ENCODE measurements at regions not wholly inside any gene's neighbourhood (a gene's known extent, or its start where the extent isn't known, plus 50 kb on each side); places are given as distances from the start of the nearest gene placed in this dataset.

DNA sequence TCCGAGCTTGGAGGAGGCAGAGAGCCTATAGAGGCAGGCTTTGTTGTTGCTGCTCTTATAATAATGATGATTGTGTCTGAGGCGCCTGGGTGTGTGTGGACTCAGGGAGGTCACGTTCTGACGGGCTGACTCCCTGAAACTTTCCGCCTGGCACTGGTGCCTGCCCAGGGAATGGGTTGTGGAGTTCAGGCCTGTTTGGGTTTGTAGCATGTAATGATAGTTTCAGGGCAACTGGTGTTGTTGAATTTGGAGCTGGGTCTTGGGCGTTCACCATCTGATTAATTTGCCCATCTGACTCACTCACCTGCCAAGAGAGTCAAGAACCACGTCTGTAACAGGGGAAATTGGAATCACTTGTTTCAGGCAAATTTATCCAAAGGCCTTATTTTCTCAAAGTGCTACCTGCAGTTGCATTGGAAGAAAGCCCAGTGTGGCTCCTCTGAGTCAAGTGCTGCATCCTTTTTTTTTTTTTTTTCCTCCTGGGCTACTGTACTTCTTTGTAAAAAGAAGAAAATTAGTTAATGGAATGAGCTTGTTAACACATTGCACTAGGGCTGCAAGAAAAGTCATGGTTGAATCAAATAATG is 386.5 kb downstream of the GADD45G start:
- DNase-seq = no peak

DNA sequence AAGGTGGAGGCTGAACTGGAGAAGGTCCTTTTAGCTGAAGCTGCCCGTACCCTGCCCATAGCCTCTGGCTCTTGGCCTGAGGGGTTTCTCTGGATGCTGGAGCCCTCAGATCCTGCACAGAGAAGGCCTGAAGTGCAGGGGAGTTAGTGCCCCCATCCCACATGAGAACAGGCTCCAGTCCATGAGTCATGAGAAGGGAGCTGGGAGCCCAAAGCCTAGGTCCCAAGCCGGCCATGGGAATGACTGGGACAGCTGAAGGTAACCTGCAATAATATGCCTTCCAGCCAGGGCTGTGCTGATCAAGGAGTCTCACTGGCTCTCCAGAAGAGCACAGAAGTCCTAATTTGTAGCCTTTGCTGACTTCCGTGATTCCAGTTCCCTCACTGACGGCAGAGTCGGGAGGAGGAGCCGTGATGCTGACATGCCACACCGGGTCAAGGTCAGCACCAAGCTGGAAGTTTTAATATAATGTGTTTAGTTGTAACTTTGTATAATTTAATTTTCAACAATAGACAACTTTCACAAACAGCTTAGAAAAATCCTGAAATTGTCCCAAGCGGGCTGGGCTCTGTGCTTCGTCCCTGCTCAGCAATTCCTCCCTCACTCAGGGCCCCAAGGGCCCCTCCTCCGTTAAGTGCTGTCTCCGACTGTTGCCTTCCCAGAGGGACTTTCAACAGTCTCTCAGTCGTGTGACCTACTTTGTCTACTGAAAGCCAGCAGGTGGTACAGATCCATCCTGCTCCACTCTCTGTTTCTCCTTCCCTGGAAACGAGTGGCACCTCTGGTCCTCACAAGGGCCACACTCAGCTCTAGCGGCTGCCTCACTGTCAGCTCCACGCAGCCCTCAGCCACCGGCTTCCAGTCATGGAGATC is 387.8 kb downstream of the GADD45G start:
- DNase-seq = no peak

DNA sequence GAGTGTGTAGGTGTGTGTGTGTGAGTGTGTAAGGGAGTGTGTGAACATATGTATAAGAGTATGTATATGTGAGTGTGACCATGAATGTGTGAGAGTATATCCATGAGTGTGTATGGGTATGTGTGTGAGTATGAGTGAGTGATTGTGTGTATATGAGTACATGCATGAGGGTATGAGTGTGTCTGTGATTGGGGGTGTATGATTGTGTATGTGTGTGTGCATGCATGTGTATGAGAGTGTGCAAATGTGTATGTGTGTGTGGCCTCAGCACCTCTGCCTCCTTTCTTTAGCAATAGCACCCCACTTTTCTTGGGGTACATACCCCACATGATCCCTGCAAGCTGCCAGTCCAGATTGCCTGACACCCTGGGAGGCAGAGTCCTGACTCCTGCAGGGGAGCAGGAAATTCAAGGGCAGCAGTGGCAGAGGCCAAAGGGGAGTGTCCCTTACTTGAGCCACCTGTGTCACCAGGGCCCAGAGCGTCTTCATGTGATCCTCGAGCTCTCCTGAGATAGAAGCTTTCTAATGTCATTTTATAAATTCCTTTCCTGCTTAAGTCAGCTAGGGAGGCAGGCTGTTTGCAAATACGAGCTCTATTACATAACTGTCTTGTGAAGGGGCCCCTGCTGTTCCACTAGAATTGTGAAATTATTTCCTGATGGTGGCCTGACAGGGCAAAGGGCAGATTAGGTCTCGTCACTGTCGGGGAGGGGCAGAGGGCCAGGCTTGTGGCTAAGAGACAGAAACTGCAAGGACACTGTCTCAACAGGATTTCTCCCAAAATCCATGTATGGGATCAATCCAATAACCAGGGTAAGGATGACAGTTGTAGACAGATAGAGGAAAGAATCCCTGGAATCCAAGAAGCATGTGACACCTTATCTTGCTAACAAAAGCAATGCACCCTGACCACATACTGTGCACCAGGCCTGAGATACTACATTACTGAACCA is 389.1 kb downstream of the GADD45G start:
- DNase-seq = peak in 6 of 51 donors; percentile 6 to 20 (median 15)

DNA sequence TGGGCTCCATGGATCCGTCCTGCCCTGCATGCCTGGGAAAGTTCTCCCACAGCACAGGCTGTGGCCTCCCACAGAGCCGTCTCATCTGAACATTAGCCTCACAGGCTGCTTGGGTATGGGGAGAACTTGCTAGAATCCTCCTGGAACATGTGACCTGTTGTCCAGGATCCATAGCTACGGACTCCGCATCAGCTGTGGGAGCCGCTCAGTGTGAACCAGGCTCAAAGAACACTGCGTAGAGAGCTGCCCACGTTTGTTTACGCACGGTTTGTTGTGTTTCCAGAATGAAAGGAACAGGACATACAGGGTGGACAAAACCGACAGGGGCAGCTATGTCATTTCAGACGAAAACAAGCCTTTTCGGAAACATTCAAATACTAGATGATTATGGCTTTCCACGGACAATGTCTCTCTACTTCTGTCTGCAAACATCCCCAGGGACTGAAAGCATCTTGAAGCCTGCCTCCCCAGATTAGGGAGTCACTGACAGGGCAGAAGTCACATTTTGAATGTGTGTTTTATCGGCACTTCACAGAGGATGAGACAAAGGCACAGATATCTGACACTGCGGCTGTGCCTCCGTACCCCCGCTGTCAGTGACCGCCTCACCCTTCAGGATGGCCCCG is 390.3 kb downstream of the GADD45G start:
- DNase-seq = no peak

DNA sequence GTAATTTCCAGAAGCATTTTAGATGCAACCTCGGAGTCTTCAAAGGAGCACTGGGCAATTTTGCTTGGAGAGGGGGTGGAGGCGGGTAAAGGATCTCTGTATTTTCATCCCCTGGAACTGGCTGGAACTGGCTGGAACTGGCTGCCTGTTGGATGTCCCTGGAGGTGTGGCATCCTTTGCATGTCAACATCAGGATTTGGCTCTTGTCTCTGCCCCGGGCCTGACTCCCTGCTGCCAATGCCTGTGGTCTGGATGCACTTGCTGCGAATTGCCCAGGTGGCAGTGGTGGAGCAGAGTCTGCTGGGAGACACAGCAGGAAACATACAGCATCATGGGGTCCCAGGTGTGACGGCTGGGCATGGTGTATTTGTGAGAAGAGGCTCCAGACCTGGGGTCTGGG is 391.3 kb downstream of the GADD45G start:
- DNase-seq = no peak

GRCh38 chr9:89996773-89997172 is 392.0 kb downstream of the GADD45G start:
- no peak for DNase-seq

GRCh38 chr9:89998633-89999032 is 393.8 kb downstream of the GADD45G start:
- DNase-seq = no peak

- DNase-seq = no peak
These were observed 394.3 kb downstream of the GADD45G start for GRCh38 chr9:89999176-89999533.

- DNase-seq = peak in 25 of 51 donors; percentile 11 to 59 (median 34)
These were observed 394.9 kb downstream of the GADD45G start for GRCh38 chr9:89999534-90000370.

DNA sequence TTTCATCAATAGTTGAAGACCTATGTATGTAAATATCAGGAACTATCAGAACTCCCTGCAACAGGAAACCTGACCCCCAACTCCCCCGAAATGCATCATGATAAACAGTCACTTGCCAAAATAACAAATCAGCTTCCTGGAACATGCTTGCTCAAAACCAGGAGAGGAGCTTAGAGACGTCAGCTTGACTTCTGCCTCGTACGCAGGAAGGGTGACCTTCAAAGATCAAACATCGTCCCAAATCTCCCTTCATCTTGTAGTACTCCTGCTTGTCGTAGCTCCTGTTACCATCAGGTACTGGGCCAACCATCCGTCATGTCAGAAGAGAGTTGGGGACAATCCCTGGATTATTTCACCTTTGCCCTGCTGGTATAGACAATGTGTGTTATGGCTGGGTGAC is 396.1 kb downstream of the GADD45G start:
- no peak for DNase-seq

- no peak for DNase-seq
These were observed 396.9 kb downstream of the GADD45G start for GRCh38 chr9:90001747-90002146.

DNA sequence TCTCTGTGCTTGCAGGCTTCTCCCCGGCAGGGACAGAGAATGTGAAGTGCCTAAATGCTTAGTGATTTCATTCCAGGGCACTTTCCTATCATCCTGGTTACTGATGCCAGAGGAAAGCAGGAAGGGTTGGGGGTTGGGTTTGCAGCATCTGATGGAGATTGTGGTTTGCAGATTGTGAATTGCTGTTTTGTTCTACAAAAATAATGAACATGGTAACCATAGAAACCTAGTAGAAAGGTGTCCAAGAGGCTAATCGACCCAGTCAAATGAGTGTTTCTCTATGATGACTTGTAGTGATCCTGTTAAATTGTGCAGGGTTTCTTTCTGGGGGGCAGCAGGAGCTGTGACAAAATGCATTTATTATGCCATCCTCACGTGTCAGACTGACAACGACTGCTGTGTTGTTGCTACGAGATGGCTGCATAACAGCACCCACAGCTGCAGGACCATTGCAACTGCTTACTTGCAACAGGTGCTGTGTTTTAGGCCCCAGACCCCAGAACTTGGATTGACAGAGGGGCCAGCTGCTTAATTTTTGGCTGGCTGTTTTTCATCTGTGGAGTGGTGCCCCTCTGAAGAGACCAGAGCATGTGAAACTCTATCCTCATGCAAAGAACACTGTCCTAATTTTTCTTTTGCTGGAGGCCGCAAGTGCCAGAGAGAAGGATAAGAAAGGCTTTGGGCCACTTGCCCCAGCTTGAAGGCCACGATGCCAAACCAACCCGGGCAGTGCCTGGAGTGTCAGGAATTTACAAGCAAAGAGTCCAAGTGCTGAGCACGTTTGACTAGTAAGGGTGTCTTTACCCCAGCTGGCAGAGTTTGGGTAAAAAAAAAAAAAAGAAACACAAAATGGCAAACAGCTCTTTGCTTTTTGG is 397.8 kb downstream of the GADD45G start:
- DNase-seq = peak in 24 of 51 donors; percentile 11 to 78 (median 30)

GRCh38 chr9:90005388-90005787 is 400.6 kb downstream of the GADD45G start:
- DNase-seq = no peak

- DNase-seq = no peak
These were observed 403.0 kb downstream of the GADD45G start for GRCh38 chr9:90007516-90008440.

GRCh38 chr9:90009447-90009846 is 404.6 kb downstream of the GADD45G start:
- no peak for DNase-seq

DNA sequence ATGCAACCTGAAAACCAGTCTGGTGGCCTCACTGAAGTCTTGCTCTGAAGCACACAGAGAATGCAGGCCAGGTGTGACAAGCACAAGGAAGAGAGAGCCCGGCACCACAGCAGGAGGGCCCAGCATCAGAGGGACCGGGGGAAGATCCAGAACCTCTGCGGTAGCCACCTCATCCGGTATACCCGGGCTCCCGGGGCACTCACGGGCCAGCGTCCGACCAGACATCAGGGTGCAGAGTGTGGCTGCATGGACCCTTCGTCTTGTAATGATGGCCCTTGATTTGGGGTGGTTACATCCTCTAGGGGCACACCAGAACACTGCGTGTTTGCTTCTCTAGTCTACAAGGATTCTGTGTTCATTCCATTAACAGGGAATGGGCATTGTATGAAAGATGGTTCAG is 406.0 kb downstream of the GADD45G start:
- DNase-seq = no peak

DNA sequence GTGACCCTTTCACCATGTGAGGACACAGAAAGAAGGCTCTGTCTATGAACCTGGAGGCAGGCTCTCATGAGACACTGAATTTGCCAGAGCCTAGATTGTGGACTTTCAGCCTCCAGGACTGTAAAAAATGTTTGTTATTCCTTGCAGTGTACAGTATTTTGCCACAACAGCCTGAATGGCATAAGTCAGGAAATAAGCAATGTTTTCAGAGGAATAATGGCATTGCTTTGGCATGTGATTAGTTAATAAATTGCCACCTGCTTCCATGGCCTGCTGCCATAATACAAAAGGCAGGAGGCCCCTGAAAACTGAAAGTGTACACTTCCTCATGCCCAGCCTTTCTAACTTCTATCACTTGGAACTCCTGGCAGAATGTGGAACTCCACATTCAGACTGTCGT is 408.1 kb downstream of the GADD45G start:
- DNase-seq = no peak

DNA sequence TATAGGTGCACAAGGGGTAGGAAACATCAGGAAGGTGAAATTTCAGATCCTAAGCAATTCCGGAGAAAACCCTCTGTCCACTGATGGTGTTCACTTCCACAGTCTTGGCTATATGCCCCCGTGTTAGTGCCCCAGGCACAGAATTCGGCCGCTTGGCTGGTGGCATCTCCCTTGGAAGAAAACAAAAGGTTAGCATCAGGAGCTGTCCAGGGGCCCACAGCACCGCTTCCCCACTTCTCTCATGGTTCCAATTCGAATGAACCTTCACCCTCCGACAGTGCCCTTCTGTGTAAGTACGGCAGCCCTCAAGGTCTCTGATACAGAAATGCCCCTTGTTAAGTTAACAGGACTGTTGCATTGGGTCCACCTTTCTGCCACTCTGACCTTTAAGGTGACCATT is 409.0 kb downstream of the GADD45G start:
- no peak for DNase-seq

Data from hypothalamus (tissue), 51 donors.